WTC11 (cell line): ENCODE measurements at regions not wholly inside any gene's neighbourhood (a gene's known extent, or its start where the extent isn't known, plus 50 kb on each side); places are given as distances from the start of the nearest gene placed in this dataset.

Source experiments
- ATAC-seq: fragments of 200-7000 bp; cut with Tn5 transposase; 2 replicates; pipeline ENCODE4 v1.10.0; 2021; ENCODE audit warnings: mild to moderate bottlenecking, moderate library complexity
- CTCF ChIA-PET: fragments of 300-600 bp; sonication (Branson Sonifier 250); formaldehyde crosslinking; loops from one replicate; lab custom pipeline; 2021; ENCODE audit warnings: antibody characterized with exemption; lab: Charles Lee
- POLR2A ChIA-PET: fragments of 350-600 bp; sonication (Branson Sonifier 250); formaldehyde crosslinking; loops from one replicate; lab custom pipeline; 2021; ENCODE audit warnings: antibody characterized with exemption; lab: Charles Lee
- DNase-seq: peaks from one replicate; pipeline ENCODE4 v3.0.0; 2021; ENCODE audit warnings: low spot score
- H3K27ac Mint-ChIP-seq: 2 replicates; pipeline ENCODE4 v1.8.0; 2021; ENCODE audit warnings: mixed read lengths
- H3K27me3 Mint-ChIP-seq: 2 replicates; pipeline ENCODE4 v1.8.0; 2021; ENCODE audit warnings: low read depth, mild to moderate bottlenecking, moderate library complexity, mixed read lengths
- H3K36me3 Mint-ChIP-seq: 2 replicates; pipeline ENCODE4 v1.8.0; 2021; ENCODE audit warnings: mixed read lengths
- H3K4me1 Mint-ChIP-seq: 2 replicates; pipeline ENCODE4 v1.8.0; 2022; ENCODE audit warnings: mixed read lengths
- H3K4me3 Mint-ChIP-seq: 2 replicates; pipeline ENCODE4 v1.8.0; 2021; ENCODE audit warnings: mild to moderate bottlenecking, moderate library complexity, mixed read lengths
- H3K9me3 Mint-ChIP-seq: 2 replicates; pipeline ENCODE4 v1.8.0; 2021; ENCODE audit warnings: mixed read lengths
- FOXJ3 ChIP-seq: sonication (generic); formaldehyde crosslinking; IDR thresholded peaks from 2 replicates; pipeline ENCODE4 v1.9.0; 2021; ENCODE audit warnings: missing genetic modification reagents, mild to moderate bottlenecking, borderline replicate concordance
- FOXK1 ChIP-seq: sonication (generic); formaldehyde crosslinking; IDR thresholded peaks from 2 replicates; pipeline ENCODE4 v1.8.0; 2022; ENCODE audit warnings: mild to moderate bottlenecking, moderate library complexity, missing genetic modification reagents
- FOXP1 ChIP-seq: sonication (generic); formaldehyde crosslinking; IDR thresholded peaks from 2 replicates; pipeline ENCODE4 v1.8.0; 2022; ENCODE audit warnings: missing genetic modification reagents, mild to moderate bottlenecking, moderate library complexity, borderline replicate concordance
- HMGA2 ChIP-seq: fragments of 250-450 bp; sonication (Bioruptor Pico); IDR thresholded peaks from 2 replicates; pipeline ENCODE4 v1.4.0; 2021; ENCODE audit warnings: mild to moderate bottlenecking, moderate library complexity
- IRF2 ChIP-seq: sonication (generic); formaldehyde crosslinking; IDR thresholded peaks from 2 replicates; pipeline ENCODE4 v1.8.0; 2022; ENCODE audit warnings: low read depth, missing genetic modification reagents, borderline replicate concordance
- MXD4 ChIP-seq: fragments of 250-450 bp; sonication (Bioruptor Pico); IDR thresholded peaks from 2 replicates; pipeline ENCODE4 v1.8.0; 2021; ENCODE audit warnings: mild to moderate bottlenecking, moderate library complexity, borderline replicate concordance
- ZBTB21 ChIP-seq: sonication (generic); formaldehyde crosslinking; IDR thresholded peaks from 2 replicates; pipeline ENCODE4 v1.8.1; 2023; ENCODE audit warnings: mild to moderate bottlenecking, missing genetic modification reagents, borderline replicate concordance
- ZNF396 ChIP-seq: fragments of 250-450 bp; sonication (Bioruptor Pico); IDR thresholded peaks from 2 replicates; pipeline ENCODE4 v1.8.0; 2021; ENCODE audit warnings: mild to moderate bottlenecking, moderate library complexity, borderline replicate concordance
- TF ChIP-seq, protein P1 (sequence below): sonication (generic); formaldehyde crosslinking; IDR thresholded peaks from 2 replicates; pipeline ENCODE4 v1.8.1; 2023; ENCODE audit warnings: mild to moderate bottlenecking, missing genetic modification reagents, moderate library complexity
- TF ChIP-seq, protein P2 (sequence below): fragments of 200-600 bp; IDR thresholded peaks from 2 replicates; pipeline ENCODE4 v1.8.0; 2022; ENCODE audit warnings: antibody characterized with exemption
- TF ChIP-seq, protein P3 (sequence below): sonication (generic); formaldehyde crosslinking; IDR thresholded peaks from 2 replicates; pipeline ENCODE4 v1.8.0; 2022; ENCODE audit warnings: mild to moderate bottlenecking, missing genetic modification reagents
- TF ChIP-seq, protein P4 (sequence below): sonication (generic); formaldehyde crosslinking; IDR thresholded peaks from 2 replicates; pipeline ENCODE4 v1.8.0; 2023; ENCODE audit warnings: missing genetic modification reagents
- TF ChIP-seq, protein P5 (sequence below): sonication (generic); formaldehyde crosslinking; IDR thresholded peaks from 2 replicates; pipeline ENCODE4 v1.8.0; 2022; ENCODE audit warnings: mild to moderate bottlenecking, missing genetic modification reagents
- TF ChIP-seq, protein P6 (sequence below): sonication (generic); formaldehyde crosslinking; IDR thresholded peaks from 2 replicates; pipeline ENCODE4 v1.8.0; 2022; ENCODE audit warnings: mild to moderate bottlenecking, missing genetic modification reagents
- TF ChIP-seq, protein P7 (sequence below): sonication (generic); formaldehyde crosslinking; IDR thresholded peaks from 2 replicates; pipeline ENCODE4 v1.8.1; 2022; ENCODE audit warnings: low read depth, mild to moderate bottlenecking, moderate library complexity, missing genetic modification reagents, borderline replicate concordance
- TF ChIP-seq, protein P8 (sequence below): sonication (generic); formaldehyde crosslinking; IDR thresholded peaks from 2 replicates; pipeline ENCODE4 v1.8.0; 2022; ENCODE audit warnings: mild to moderate bottlenecking, missing genetic modification reagents
- TF ChIP-seq, protein P9 (sequence below): fragments of 250-450 bp; sonication (Bioruptor Pico); IDR thresholded peaks from 2 replicates; pipeline ENCODE4 v2.1.2; 2022; ENCODE audit warnings: mild to moderate bottlenecking, moderate library complexity
- TF ChIP-seq, protein P10 (sequence below): sonication (generic); formaldehyde crosslinking; IDR thresholded peaks from 2 replicates; pipeline ENCODE4 v1.8.0; 2023; ENCODE audit warnings: mild to moderate bottlenecking, missing genetic modification reagents

DNA sequence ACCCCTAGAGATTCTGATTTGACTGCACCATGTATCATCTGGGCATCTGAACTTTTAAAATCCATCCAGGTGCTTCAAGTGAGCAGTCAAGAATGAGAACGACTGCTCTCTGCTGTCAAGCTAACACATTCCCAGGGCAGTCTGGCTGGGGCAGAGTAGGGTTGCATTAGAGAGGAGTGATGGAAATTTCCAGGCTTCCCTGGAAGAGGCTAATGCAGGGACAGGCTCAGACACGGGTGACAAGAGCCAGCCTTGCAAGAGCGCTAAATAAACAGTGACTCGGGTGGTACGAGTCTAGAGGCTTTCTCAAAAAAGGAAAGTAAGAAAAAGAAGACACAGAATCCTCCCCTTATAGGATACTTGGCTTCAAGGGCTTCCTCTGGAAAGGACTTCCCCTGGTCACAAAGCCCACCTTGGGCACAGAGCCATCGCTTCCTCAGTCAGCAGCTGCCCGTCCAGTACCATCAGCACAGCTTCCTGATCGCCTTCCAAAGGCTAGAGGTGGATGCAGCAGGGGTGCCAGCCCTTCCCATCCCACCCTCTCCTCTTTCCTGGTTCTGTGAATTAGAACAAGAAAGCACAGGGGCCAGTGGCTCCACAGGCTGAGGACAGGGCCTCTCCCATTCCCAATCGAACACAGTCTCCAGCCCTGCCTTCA is 177.4 kb upstream of the RREB1 start:
- no peak overlapping the region for H3K4me3 Mint-ChIP-seq
- no peak overlapping the region for H3K27ac Mint-ChIP-seq
- H3K27me3 Mint-ChIP-seq: no peaks in the 10 kb centered on the region; the same call in 1 of the 2 replicates
- no peaks in the 10 kb centered on the region for H3K9me3 Mint-ChIP-seq
- ChIA-PET POLR2A (no interaction called here), CTCF (no interaction called here)
- DNase-seq: no peak
- H3K36me3 Mint-ChIP-seq: no peaks in the 10 kb centered on the region
- H3K4me1 Mint-ChIP-seq: peaks cover 8% of the 10 kb centered on the region
- ATAC-seq: no peak
- no peak for TF ChIP-seq MXD4
- TF ChIP-seq, protein P1, sequence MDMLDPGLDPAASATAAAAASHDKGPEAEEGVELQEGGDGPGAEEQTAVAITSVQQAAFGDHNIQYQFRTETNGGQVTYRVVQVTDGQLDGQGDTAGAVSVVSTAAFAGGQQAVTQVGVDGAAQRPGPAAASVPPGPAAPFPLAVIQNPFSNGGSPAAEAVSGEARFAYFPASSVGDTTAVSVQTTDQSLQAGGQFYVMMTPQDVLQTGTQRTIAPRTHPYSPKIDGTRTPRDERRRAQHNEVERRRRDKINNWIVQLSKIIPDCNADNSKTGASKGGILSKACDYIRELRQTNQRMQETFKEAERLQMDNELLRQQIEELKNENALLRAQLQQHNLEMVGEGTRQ (CRISPR knock-in tag): no peak
- no peak for TF ChIP-seq IRF2 (CRISPR knock-in tag)
- no peak for TF ChIP-seq FOXP1 (CRISPR knock-in tag)
- TF ChIP-seq, protein P2, sequence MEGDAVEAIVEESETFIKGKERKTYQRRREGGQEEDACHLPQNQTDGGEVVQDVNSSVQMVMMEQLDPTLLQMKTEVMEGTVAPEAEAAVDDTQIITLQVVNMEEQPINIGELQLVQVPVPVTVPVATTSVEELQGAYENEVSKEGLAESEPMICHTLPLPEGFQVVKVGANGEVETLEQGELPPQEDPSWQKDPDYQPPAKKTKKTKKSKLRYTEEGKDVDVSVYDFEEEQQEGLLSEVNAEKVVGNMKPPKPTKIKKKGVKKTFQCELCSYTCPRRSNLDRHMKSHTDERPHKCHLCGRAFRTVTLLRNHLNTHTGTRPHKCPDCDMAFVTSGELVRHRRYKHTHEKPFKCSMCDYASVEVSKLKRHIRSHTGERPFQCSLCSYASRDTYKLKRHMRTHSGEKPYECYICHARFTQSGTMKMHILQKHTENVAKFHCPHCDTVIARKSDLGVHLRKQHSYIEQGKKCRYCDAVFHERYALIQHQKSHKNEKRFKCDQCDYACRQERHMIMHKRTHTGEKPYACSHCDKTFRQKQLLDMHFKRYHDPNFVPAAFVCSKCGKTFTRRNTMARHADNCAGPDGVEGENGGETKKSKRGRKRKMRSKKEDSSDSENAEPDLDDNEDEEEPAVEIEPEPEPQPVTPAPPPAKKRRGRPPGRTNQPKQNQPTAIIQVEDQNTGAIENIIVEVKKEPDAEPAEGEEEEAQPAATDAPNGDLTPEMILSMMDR: no peak
- TF ChIP-seq FOXJ3 (CRISPR knock-in tag): no peak
- no peak for TF ChIP-seq HMGA2
- TF ChIP-seq, protein P3, sequence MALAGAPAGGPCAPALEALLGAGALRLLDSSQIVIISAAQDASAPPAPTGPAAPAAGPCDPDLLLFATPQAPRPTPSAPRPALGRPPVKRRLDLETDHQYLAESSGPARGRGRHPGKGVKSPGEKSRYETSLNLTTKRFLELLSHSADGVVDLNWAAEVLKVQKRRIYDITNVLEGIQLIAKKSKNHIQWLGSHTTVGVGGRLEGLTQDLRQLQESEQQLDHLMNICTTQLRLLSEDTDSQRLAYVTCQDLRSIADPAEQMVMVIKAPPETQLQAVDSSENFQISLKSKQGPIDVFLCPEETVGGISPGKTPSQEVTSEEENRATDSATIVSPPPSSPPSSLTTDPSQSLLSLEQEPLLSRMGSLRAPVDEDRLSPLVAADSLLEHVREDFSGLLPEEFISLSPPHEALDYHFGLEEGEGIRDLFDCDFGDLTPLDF: no peak
- TF ChIP-seq, protein P4, sequence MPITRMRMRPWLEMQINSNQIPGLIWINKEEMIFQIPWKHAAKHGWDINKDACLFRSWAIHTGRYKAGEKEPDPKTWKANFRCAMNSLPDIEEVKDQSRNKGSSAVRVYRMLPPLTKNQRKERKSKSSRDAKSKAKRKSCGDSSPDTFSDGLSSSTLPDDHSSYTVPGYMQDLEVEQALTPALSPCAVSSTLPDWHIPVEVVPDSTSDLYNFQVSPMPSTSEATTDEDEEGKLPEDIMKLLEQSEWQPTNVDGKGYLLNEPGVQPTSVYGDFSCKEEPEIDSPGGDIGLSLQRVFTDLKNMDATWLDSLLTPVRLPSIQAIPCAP (CRISPR knock-in tag): no peak
- TF ChIP-seq ZBTB21 (CRISPR knock-in tag): no peak
- TF ChIP-seq, protein P5, sequence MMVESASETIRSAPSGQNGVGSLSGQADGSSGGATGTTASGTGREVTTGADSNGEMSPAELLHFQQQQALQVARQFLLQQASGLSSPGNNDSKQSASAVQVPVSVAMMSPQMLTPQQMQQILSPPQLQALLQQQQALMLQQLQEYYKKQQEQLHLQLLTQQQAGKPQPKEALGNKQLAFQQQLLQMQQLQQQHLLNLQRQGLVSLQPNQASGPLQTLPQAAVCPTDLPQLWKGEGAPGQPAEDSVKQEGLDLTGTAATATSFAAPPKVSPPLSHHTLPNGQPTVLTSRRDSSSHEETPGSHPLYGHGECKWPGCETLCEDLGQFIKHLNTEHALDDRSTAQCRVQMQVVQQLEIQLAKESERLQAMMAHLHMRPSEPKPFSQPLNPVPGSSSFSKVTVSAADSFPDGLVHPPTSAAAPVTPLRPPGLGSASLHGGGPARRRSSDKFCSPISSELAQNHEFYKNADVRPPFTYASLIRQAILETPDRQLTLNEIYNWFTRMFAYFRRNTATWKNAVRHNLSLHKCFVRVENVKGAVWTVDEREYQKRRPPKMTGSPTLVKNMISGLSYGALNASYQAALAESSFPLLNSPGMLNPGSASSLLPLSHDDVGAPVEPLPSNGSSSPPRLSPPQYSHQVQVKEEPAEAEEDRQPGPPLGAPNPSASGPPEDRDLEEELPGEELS (CRISPR knock-in tag): no peak
- no peak for TF ChIP-seq FOXK1 (CRISPR knock-in tag)
- TF ChIP-seq, protein P6, sequence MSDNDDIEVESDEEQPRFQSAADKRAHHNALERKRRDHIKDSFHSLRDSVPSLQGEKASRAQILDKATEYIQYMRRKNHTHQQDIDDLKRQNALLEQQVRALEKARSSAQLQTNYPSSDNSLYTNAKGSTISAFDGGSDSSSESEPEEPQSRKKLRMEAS (CRISPR knock-in tag): no peak

DNA sequence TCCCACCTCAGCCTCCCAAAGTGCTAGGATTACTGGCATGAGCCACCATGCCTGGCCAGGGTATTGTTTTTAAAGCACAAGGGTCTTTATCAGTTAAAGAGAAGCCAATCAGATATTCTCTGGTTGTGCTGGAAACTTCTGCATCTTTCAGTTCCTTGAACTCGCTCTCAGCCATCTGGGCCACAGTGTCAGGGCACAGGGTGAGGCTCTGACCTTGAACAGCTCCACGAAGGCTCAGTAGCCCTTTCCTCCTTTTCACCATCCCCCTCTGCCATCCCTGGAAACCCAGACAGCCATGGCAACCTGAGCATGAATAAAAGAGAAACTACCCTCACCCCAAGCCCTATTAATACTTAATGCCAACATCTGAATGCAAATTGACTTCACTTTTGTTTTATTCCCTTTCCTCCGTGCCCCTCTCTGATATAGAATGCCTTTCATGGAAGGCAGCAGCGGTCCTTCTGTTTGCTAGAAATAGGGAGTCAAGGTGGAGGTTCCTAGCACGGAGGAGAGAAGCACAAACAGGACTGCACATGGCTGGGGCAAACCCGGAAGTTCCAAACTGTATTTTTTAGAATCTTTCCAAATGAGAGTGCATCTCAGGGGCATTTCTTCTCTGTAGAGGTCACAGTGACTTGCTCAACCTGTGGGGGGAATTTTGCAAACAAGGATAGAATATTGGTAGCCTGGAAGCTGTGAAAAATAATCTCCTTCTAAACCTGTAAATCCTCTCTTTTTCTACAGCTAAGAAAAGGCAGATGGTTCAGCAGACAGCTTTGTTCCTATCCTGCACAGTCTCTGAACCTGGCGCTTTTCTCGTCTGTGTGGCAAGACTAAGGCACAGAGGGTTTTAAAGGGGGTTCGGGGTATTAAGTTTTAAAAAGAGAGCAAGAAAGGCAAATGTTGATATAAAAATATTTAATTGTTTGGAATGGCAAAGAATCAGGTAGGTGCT is 176.4 kb upstream of the RREB1 start:
- POLR2A ChIA-PET: no interaction called here
- Mint-ChIP-seq H3K27ac (no peak overlapping the region), H3K4me3 (no peak overlapping the region), H3K9me3 (no peaks in the 10 kb centered on the region), H3K36me3 (no peaks in the 10 kb centered on the region), H3K27me3 (no peaks in the 10 kb centered on the region; the same call in 1 of the 2 replicates), H3K4me1 (peaks cover 8% of the 10 kb centered on the region)
- DNase-seq: no peak
- TF ChIP-seq IRF2 (CRISPR knock-in tag) (no peak), ZNF396 (CRISPR knock-in tag) (no peak)
- TF ChIP-seq, protein P7, sequence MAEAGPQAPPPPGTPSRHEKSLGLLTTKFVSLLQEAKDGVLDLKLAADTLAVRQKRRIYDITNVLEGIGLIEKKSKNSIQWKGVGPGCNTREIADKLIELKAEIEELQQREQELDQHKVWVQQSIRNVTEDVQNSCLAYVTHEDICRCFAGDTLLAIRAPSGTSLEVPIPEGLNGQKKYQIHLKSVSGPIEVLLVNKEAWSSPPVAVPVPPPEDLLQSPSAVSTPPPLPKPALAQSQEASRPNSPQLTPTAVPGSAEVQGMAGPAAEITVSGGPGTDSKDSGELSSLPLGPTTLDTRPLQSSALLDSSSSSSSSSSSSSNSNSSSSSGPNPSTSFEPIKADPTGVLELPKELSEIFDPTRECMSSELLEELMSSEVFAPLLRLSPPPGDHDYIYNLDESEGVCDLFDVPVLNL (CRISPR knock-in tag): no peak
- TF ChIP-seq, protein P8, sequence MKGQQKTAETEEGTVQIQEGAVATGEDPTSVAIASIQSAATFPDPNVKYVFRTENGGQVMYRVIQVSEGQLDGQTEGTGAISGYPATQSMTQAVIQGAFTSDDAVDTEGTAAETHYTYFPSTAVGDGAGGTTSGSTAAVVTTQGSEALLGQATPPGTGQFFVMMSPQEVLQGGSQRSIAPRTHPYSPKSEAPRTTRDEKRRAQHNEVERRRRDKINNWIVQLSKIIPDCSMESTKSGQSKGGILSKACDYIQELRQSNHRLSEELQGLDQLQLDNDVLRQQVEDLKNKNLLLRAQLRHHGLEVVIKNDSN (CRISPR knock-in tag): no peak
- TF ChIP-seq, protein P9, sequence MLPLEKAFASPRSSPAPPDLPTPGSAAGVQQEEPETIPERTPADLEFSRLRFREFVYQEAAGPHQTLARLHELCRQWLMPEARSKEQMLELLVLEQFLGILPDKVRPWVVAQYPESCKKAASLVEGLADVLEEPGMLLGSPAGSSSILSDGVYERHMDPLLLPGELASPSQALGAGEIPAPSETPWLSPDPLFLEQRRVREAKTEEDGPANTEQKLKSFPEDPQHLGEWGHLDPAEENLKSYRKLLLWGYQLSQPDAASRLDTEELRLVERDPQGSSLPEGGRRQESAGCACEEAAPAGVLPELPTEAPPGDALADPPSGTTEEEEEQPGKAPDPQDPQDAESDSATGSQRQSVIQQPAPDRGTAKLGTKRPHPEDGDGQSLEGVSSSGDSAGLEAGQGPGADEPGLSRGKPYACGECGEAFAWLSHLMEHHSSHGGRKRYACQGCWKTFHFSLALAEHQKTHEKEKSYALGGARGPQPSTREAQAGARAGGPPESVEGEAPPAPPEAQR: no peak
- TF ChIP-seq, protein P10, sequence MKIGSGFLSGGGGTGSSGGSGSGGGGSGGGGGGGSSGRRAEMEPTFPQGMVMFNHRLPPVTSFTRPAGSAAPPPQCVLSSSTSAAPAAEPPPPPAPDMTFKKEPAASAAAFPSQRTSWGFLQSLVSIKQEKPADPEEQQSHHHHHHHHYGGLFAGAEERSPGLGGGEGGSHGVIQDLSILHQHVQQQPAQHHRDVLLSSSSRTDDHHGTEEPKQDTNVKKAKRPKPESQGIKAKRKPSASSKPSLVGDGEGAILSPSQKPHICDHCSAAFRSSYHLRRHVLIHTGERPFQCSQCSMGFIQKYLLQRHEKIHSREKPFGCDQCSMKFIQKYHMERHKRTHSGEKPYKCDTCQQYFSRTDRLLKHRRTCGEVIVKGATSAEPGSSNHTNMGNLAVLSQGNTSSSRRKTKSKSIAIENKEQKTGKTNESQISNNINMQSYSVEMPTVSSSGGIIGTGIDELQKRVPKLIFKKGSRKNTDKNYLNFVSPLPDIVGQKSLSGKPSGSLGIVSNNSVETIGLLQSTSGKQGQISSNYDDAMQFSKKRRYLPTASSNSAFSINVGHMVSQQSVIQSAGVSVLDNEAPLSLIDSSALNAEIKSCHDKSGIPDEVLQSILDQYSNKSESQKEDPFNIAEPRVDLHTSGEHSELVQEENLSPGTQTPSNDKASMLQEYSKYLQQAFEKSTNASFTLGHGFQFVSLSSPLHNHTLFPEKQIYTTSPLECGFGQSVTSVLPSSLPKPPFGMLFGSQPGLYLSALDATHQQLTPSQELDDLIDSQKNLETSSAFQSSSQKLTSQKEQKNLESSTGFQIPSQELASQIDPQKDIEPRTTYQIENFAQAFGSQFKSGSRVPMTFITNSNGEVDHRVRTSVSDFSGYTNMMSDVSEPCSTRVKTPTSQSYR (CRISPR knock-in tag): no peak
- no peak for ATAC-seq
- CTCF ChIA-PET: no interaction called here
